HepG2 (cell line): ENCODE measurements at regions not wholly inside any gene's neighbourhood (a gene's known extent, or its start where the extent isn't known, plus 50 kb on each side); places are given as distances from the start of the nearest gene placed in this dataset.

Source experiments
- EP300 ChIP-seq, 3 experiments: sonication (generic) in 1 of 3; formaldehyde crosslinking in 1 of 3; IDR thresholded peaks; 2 replicates each; pipeline versions ENCODE4 v1.5.1 to v1.6.1; 2011 to 2020; ENCODE audit warnings: low read depth in 2 of 3, low read length in 2 of 3, borderline replicate concordance in 1 of 3, improper control_type of control experiment in 1 of 3, mild to moderate bottlenecking in 1 of 3, missing genetic modification reagents in 1 of 3, moderate library complexity in 1 of 3
- EZH2 ChIP-seq: conservative IDR thresholded peaks from 2 replicates; pipeline ENCODE4 v1.6.1; 2012; ENCODE audit warnings: mild to moderate bottlenecking, low read depth, low read length, moderate library complexity
- HOXA5 ChIP-seq: sonication (generic); formaldehyde crosslinking; IDR thresholded peaks from 2 replicates; pipeline ENCODE4 v1.4.0; 2020; ENCODE audit warnings: missing genetic modification reagents
- RXRB ChIP-seq: IDR thresholded peaks from 2 replicates; pipeline ENCODE4 v1.6.1; 2016; ENCODE audit warnings: borderline replicate concordance, missing genetic modification reagents, missing compliant biosample characterization
- TF ChIP-seq, protein P1 (sequence below): sonication (generic); formaldehyde crosslinking; IDR thresholded peaks from 2 replicates; pipeline ENCODE4 v1.4.0; 2020; ENCODE audit warnings: missing genetic modification reagents

GRCh38 chr13:89458456-89458855 is 1787.3 kb downstream of the SLITRK5 start:
- TF ChIP-seq RXRB (CRISPR knock-in tag) = no peak
- TF ChIP-seq HOXA5 (CRISPR knock-in tag) = no peak
- no peak for TF ChIP-seq EZH2
- TF ChIP-seq, protein P1, sequence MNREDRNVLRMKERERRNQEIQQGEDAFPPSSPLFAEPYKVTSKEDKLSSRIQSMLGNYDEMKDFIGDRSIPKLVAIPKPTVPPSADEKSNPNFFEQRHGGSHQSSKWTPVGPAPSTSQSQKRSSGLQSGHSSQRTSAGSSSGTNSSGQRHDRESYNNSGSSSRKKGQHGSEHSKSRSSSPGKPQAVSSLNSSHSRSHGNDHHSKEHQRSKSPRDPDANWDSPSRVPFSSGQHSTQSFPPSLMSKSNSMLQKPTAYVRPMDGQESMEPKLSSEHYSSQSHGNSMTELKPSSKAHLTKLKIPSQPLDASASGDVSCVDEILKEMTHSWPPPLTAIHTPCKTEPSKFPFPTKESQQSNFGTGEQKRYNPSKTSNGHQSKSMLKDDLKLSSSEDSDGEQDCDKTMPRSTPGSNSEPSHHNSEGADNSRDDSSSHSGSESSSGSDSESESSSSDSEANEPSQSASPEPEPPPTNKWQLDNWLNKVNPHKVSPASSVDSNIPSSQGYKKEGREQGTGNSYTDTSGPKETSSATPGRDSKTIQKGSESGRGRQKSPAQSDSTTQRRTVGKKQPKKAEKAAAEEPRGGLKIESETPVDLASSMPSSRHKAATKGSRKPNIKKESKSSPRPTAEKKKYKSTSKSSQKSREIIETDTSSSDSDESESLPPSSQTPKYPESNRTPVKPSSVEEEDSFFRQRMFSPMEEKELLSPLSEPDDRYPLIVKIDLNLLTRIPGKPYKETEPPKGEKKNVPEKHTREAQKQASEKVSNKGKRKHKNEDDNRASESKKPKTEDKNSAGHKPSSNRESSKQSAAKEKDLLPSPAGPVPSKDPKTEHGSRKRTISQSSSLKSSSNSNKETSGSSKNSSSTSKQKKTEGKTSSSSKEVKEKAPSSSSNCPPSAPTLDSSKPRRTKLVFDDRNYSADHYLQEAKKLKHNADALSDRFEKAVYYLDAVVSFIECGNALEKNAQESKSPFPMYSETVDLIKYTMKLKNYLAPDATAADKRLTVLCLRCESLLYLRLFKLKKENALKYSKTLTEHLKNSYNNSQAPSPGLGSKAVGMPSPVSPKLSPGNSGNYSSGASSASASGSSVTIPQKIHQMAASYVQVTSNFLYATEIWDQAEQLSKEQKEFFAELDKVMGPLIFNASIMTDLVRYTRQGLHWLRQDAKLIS (CRISPR knock-in tag) = no peak
- TF ChIP-seq EP300 (IDR thresholded peaks at IDR 0.05; ENCODE audit: low read depth in 2 of 2, low read length in 2 of 2) = no peak
- no peak for TF ChIP-seq EP300 (CRISPR knock-in tag; IDR thresholded peaks at IDR 0.05; ENCODE audit: borderline replicate concordance)
